ENCODE measurements at regions not wholly inside any gene's neighbourhood (a gene's known extent, or its start where the extent isn't known, plus 50 kb on each side); places are given as distances from the start of the nearest gene placed in this dataset.
"Not testable (repeated sequence)": the region's sequence is repeated elsewhere in the genome, so short reads cannot be mapped to it uniquely, and the experiment has no call there.

- not testable (repeated sequence) for TF ChIP-seq CTCF, POLR2A (IDR thresholded peaks at IDR 0.05)
Measured at GRCh38 chr7:113563257-113563656, 355.6 kb downstream of the PPP1R3A start.

Data from uterus (tissue), 2 donors.